GM19351 (cell line): ENCODE measurements at regions not wholly inside any gene's neighbourhood (a gene's known extent, or its start where the extent isn't known, plus 50 kb on each side); places are given as distances from the start of the nearest gene placed in this dataset.

Experiments
- ATAC-seq: cut with Tn5 transposase; IDR thresholded peaks from one replicate; pipeline ENCODE4 v1.9.1; 2021; ENCODE audit warnings: mild to moderate bottlenecking, moderate library complexity; ENCODE audit not compliant: unreplicated experiment

DNA sequence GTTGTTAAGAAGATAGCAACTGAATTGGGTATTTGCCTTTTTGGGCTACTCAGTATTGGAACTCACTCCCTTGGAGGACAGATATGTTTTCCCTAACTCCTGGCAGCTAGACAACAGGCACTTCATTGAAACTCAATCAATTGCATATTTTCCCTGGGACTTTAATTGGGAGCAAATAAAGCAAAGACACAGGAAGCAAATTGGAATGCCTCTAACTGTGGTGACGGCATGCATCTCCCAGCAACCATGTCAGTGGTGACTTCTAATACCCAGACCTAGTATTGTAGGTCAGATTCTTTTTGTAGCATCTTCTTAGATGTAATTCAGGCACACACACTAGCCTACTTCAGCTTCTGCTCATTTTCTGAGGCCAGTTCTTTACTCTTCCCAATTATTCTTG is 164.2 kb upstream of the SETBP1 start:
- ATAC-seq, result no peak

DNA sequence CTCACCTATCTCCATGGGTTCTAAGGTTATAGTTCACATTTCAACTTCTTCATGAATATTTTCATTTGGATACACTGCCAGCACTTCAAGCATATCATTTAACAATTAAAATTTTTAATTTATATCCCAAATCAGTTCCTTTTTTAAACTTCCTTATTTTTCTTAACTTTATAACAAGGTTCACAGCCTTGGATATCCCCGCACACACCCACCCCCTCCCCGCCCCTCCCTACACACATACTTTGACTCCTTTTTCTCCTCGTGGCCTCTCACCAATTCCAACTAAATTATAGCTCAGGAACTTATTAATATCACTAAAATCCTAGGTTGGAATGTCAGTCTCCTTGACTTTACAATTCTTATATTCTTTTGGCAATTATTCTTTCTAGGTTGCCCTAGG is 163.6 kb upstream of the SETBP1 start:
- no peak for ATAC-seq

DNA sequence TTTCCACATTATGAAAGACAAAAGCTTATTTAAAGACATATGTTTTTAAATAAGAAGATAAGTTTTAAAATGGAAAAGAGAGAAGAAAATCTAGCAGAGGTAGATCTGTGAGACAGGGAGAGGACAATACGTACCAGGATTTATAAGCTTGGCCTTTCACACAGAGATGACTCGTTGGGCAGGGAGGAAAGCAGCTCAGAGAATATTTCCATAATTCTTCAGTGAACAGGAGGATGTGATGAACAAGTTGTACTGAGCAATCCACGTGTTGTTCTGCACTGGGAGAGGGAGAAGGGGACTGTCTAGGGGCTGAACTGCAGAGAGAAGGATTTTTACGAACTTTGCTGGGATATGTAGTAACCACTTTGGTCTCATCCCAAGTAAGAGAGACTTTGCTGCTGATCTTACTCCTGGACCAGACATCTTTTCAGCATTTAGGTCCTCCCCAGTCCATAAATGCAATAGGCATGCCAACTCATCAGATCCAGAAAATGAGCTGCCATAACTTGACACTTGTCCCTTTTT is 162.5 kb upstream of the SETBP1 start:
- ATAC-seq, result no peak

DNA sequence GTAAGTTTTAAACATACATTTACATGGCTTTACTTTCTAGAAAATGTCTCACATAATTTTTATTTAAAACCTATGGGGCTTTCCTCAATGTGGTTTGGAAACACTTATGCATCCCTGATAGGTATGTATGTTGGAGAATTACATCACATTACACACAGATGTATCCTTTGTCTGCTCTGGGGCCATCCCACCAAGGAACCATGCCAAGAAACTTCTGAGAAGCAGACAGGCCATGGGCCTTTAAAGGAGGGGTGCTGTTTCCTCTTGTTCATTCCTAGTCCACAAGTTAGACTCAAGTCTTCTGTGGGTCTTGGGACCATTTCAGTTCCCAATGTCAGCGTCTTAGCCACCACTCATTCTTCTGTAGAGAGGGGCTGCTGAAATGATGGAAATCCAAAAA is 162.0 kb upstream of the SETBP1 start:
- ATAC-seq, result no peak

DNA sequence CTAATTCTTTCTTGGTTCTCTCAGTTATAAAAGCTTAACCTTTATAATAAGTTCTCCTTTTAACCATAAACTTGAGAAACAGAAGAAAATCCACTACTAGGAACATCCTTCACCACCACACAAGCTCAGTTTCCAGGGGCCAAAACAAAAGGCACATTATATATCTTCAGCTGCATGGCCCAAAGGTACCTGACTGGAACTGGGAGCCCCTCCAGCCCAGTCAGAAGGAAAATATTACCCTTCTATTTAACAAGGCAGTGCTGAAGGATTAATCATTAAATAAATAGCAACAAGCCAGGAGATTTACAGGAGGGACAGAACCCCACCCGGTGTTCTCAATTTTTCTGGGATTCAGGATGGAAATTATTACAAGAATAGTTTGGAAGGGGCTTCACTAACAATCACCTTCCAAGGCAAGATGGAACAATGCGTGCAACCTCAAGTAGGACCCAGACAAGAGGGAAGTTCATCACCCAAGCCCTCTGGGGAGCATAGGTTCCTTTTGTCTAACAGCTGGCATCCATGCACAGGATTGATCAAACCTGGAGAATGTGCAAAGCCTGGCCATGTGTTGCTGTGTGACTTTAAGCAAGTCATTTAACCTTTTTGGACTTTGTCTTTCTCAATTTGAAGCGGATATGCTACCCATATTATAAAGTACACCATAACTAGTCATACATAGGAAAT is 159.6 kb upstream of the SETBP1 start:
- ATAC-seq, result no peak

DNA sequence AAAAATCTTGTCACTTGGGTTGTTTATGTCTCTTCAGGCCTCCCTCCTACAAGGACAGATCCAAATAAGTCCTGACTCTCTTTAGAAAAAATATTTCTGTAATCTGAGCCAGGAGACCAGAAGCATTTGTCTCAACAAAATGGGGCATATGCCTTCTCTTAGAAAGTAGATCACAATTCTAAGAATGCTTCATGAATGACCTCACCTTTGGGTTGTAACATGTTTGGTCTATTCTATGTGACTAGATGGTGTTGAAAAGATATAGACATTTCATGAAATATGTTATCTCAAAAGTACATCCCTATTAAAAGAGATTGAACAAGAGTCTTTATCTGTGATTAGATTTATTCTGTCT is 159.0 kb upstream of the SETBP1 start:
- ATAC-seq, result no peak

DNA sequence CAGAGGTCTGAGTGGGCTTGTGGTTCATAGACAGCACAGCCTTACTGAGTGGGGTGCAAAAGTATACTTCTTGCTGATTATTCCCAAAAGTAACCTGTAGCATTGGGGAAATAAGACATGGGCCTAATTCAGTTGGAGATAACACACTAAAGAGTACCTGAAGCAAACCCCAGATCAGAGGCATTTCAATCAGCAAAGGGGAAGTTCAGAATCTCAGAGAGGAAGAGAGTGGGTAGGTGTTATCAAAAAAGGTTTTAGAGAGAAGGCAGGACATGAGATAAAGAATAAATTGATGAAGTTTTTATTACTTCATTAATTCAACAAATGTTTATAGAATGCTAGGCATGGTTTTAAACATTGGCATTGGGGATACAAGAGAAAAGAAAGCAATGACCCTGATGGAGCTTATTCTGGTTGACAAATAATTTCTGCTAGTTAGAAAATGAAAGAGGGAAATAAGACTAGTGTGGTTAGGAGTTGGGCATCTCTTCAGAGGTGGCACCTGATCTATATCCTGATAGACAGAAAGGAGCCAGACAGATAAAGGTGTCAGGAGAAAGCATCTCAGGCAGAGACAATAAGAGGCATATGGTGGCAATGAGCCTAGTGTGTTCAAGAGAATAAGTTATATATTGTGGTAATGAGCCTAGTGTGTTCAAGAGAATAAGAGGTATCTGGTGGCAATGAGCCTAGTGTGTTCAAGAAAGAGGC is 153.8 kb upstream of the SETBP1 start:
- ATAC-seq, result peak; percentile 60

DNA sequence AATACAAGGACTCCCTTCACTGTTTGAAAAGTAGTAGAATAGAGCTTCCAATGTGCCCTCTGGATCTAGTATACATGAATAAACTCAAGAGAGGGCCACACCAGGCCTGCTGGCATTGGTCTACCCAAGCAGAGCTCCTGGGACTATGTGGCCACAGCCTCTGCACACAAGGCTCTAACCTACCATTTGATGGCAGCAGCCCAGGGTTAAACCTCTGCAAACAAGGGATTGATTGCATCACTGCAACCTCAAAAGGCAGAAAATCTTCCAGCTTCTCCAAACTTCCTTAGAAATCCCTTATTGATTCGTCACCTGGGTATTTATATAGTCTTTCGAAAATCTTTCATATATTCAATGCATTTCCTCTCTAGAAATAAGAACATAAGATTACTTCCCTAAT is 147.6 kb upstream of the SETBP1 start:
- no peak for ATAC-seq

DNA sequence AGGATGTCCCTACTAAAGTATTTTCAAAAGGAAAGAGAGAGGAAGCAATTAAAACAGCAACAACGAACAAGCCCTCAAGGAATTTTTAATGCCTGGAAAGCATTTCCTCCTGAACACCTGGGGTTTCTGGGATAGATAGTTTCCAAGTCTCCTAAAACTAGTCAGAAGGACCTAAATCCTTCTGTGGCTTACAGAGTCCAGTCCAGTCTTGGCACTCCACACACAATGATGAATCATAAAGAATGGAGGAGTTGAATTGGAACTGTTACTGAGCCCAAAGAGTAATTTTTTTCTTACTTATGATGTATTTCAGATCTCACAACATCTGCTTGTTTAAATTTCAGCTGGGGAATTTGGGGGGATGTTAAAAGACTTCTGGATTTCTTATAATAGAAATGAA is 144.6 kb upstream of the SETBP1 start:
- no peak for ATAC-seq

DNA sequence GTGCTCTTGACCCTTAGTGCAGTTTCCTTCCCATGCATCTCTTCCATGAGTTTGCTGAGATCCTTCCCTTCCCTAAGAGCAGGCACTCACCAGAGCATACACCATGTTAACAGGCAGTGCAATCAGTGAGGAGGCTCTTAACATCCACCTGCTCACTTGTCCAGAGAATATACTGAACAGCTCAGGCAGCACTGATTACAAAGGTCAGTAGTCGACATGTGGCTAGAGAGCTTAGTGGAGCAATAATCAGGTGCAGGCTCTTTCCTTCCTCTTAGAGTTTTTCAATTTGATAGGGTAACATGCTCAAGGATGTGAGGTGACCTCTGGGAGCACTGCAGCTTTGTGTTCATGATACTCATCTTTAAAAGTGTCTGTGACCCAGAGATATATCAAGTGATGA is 144.1 kb upstream of the SETBP1 start:
- ATAC-seq, result no peak

DNA sequence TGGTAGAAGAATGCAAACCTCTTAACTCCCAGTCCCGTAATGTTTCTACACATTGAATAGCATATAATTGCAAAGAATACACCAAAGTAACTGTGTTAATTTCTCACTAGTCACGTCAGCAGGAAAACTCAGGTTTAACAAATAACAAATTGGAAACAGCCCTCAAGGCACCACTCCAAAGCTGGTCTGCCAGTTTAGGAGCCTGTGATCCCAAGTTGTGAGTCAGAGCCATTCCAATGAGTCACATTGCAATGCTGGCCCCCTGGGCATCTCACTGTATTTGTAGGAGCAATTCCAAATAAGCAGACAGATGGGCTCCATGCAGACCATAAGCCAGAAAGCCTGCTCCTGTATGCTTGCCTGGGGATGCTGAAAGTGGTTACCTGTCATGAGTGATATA is 143.2 kb upstream of the SETBP1 start:
- no peak for ATAC-seq

DNA sequence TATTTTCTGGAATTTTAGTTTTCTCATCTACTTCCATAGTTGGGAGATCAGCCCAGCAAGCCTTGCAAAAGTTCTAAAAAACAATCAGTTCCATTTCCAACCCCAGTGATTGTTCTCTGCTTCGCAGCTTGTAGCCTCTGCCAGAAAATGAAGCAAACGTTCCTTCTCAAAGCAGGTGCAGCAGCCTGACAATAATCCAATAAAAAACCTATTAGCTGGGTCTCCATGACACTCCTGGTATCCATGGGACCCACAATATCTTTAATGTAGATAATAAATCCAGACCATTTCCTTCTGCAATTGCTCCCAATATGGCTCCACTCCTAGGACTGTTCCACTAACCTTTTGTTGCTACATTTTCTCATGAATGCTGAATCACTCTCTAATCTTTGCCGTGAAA is 140.8 kb upstream of the SETBP1 start:
- ATAC-seq, result no peak

DNA sequence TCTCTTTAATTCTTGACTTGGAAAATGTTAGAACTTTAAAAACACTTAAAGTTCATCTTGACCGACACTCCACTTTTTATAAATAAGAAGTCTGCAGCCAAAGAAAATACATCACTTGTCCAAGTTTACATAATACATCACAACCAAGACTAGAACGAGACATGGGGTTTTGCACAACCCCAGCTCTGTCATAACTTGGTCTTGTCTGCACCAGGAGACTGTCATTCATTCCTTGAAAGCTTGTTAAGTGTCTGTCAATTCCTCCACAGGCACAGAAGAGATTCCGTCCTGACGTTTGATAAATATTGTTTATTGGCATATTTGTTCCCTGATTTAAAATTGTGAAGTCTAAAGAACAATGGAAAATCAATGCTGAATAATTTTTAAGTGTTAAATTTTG is 139.5 kb upstream of the SETBP1 start:
- ATAC-seq, result no peak

DNA sequence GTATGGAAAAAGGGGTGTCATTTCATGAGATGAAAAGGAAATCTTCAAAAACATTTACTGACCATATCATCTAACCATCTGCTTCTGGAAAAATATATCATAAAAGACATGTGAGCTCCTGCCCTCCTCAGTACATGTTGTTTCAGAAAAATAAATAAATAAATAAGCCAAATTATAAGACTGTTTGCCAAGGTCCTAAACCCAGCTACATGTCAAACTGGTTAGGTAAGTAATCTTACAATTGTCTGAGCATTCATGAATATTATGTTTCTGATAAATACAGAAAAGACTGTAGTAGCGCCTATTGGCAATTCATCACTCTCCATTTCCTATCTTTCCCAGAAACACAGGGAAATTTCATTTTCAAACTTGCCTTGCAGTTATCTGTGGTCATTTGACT is 138.9 kb upstream of the SETBP1 start:
- no peak for ATAC-seq

DNA sequence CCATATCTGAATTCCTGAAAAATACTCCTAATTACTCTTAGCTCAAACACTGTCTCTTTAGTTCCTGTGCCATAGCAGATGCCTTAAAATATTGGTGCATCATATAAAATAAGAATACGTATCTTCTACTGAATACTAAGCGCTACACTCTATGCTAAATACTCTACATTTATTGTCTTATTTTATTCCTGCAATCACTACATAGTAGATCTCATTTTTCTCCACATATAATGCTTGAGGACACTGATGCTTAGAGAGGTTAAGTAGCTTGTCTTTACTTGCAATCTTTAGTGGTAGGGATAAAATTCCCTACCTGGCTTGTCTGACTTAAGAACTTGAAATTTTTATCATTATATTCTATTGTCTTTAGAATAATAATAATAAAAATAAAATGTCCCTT is 137.3 kb upstream of the SETBP1 start:
- no peak for ATAC-seq

DNA sequence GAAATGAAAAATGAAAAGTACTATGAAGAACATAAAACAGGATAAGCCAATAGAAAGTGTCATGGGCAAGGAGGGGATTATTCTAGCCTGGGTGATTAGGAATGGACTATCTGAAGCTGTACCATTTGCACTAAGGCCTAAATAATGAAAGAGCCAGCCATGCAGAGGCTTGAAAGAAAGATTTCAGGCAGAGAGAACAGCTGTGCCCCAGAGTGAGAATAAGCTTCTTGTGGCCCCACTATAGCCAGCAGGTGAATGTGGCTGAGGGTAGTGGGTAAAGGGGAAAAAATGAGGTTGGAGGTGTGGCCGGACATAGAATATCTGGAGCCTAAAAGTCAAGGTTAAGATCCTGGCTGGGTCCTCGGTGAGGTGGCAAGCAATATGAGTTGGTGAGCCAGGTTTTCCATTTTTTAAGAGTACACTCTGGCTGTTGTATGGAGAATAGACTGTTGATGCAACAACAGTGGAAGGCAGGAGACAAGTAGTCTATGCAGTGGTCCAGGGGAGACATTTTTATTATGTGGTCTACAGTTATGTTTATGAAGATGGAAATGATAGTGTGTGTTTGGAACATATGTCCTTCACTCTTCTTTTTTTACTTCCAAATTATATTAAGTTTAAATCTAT is 135.2 kb upstream of the SETBP1 start:
- no peak for ATAC-seq

DNA sequence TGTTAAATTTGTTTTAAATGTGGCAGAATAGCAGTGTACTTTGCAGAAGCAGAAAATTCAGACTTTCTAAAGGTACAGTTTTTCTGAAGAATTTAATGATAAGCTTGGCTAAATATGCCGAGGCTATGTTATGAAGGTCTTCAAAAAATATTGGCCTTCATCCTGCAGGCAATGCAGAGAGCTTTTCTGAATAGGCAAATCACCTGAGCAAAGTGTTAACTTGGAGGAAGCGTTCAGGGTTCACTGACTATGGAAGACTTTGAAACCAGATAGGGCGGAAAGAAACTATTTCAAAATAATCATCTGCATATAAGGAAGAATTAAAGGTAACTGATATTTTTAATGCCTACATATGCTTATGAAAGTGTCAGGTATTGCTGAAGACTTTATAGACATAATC is 133.7 kb upstream of the SETBP1 start:
- ATAC-seq, result no peak

DNA sequence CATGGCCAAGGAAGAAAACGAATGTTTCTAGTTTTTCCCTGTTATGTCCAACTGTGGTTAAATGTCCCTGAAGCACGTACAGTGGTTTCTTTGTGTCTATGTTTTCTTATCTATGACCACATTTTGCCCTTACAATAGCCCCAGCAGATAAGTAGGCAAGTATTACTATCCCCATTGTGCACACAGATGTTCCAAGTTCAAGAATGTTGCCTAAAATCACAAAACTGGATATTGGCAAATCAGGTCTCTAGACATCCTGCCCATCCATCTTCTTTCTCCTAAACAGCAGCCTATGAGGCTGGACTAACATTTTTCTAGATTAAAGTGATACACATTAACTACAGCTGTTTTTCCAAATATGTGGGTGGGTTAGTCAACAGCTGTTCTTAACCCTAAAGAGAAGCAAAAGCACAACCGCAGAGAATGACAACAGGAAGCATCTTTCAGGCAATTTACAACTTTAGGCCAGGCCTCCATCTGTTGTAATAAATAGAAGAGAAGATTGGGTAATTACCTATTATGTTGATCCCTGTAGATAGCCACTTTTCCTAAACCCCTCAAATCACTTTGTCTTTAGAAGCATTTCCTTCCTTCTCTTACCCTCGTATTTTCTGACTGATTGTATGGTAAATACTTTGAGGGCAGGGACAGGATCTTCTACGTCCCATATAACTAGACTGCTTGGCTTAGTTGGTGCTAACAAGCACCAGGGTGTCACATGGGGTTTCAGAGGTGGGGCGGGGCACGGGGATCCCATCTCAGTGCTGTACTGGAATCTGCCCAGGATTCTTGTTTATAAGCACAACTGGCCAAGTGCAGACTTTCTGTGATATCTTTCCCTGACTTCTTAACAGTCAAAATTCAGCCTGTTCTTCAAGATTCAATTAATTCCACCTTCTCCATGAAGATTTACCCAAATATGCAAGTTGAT is 132.1 kb upstream of the SETBP1 start:
- ATAC-seq, result peak; percentile 58

DNA sequence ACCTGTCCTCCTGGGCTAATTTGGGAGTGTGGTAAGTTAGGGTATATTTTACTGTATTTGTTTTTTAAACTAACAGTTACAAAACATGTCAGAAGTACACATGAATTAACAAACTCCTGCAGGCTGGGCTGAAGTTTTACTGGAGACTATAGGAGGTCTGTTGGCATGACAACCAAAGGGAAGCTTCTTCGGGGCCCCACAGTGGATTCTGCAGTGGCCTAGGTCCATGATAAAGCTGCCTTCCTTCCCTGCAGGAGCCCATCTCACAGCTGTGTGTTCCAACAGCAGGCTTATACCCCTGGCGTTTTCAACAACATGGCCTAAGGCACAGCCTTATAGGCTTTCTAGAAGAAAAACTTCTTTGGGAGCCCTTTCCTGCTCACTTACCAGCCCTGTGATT is 128.0 kb upstream of the SETBP1 start:
- no peak for ATAC-seq

DNA sequence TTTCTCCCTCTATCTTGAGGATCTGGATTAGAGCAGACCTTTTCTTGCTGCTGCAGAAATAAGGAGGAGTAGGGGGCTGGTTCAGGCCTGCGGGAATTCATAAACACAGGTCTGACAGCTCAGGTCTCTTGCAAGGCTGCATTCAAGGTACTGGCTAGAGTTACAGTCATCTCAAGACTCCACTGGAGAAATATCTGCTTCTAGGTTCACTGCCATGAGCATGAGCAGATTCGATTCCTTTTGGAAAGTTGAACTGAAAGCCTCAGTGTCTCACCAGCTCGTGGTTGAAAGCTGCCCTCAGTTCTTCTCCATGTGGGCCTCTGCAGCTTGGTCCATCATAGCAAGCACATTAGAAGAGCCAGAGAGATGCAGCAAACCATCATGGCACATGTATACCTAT is 124.4 kb upstream of the SETBP1 start:
- peak; percentile 71 for ATAC-seq

DNA sequence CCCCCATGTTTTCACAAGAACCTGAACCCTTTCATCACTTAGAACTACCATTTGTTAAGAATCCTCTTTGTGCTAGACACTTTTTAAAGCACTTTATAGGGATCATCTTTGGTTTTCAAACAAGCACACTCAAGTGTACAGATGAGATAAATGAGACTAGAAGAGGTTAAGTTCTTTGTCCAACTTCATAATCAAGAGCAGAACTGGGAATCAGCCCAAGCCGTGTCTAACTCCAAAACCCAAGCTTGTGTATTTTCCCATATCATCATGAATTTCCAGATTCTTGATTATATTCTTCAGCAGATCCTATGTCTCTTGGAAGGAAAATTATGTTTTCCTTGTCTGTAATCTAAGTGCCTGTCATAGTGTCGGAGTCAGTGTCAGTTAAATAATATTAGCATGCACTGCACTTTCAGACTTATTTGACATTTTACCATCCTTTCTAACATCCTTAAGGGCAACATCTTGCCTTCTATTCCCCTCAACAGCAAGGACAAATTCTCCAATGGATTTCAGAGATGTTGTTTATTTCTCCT is 123.0 kb upstream of the SETBP1 start:
- no peak for ATAC-seq
